NCI-H1436 (cell line): ENCODE measurements at regions not wholly inside any gene's neighbourhood (a gene's known extent, or its start where the extent isn't known, plus 50 kb on each side); places are given as distances from the start of the nearest gene placed in this dataset.

Source experiments
- DNase-seq: peaks from one replicate; lab custom pipeline; 2025; lab: John Stamatoyannopoulos, UW

DNA sequence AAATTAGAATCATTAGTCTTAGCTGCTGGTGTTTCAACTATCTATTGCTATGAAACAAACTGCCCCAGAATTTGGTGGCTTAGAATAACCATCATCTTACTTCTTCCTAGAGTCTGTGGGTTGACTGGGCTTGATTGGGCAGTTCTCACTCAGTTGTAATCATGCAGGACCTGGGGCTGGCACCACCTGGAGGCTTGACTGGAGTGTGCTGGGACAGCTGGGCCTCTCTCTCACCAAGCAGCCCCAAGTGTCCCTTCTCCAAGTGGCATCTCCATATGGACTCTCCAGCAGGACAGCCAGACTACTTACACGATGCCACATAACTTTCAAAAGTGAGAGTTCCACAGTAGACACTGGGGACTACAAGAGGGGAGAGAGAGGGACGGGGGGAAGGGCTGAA is 140.3 kb upstream of the ATP1B1 start:
- no peak for DNase-seq

DNA sequence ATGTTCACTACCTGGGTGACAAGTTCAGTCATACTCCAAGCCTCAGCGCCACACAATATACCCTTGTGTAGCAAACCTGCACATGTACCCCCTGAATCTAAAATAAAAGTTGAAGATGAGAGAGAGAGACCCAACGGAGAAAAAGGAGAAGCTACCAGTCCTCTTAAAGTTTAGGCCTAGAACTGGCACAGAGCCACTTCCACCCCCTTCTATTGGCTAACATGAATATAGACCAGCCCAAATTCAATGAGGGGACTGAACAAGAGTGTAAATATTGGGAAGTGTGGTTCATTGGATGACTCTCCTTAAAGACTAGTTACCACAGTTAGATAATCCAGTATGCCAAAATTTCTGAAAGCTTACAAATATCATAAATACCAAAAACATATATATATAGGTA is 139.9 kb upstream of the ATP1B1 start:
- DNase-seq: no peak

GRCh38 chr1:168970926-168971659 is 135.4 kb upstream of the ATP1B1 start:
- no peak for DNase-seq

DNA sequence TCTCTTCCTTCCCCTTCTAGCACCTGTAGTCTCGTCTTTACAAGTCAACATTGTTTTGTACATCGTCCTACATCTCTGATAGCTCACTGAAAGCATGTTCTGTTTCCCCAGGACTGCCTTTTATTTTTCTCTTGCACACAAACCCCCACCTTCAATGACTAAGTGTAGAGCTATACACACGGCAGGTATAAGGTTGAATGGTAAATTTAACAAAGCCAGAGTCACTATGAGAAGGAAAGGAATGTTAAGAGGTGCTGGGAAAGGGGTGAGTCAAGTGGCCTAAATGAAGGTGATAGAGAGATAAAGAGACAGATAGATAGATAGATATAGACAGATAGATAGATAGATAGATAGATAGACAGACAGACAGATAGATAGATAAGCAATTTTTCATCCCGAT is 134.3 kb upstream of the ATP1B1 start:
- DNase-seq: no peak

- no peak for DNase-seq
Observed at GRCh38 chr1:168972887-168973286, 133.6 kb upstream of the ATP1B1 start.

GRCh38 chr1:168974117-168974516 is 132.4 kb upstream of the ATP1B1 start:
- DNase-seq: no peak

DNA sequence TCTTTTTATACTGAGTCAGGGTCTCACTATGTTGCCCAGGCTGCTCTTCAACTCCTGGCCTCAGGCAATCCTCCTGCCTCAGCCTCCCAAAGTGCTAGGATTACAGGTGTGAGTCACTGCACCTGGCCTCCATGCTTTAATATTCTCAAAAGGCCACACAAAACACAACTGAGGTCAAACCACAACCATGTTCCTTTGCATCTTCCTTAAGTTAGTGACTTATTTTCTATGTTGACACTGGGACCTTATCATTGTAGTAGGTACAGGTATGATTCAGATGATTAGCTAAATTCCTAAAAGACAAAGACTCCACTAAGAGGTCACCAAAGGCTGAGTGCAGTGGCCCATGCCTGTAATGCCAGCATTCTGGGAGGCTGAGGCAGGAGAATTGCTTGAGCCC is 131.9 kb upstream of the ATP1B1 start:
- no peak for DNase-seq

DNA sequence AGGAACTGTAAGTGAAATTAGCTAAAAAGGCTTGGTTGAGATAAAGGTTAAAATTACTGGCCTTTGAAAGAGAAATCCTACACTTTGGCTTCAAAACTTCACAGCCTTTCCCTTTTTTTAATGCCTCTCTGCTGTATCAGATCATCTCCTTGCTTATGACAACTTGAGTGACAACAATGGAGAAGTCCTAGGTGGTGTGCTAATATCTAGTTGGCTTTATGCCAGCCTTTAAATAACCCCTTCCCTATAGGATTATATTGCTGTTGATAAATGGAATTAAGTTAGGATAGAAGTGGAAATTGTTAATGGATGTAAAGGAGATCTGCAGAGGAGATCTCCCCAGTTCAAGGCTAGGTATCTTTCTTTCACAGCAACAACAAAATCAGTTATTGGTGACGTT is 130.2 kb upstream of the ATP1B1 start:
- DNase-seq: no peak

DNA sequence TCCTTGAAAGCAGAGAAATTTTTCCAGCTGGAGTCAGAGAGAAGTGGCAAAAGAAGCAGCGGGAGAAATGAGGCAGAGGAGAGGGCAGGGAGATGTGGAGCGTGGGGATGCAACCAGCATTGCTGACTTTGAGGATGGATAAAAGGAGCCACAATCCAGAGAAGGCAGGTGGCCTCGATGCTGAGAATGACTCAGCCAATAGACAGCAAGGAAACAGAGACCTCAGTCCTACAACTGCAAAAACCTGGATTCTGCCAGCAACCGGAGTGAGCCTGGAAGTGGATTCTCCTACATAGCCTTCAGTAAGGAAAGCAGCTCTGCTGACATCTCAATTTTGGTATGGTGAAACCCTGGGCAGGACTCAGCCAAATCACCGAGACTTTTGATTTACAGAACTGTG is 128.9 kb upstream of the ATP1B1 start:
- DNase-seq: no peak

- DNase-seq: no peak
Observed at GRCh38 chr1:168979276-168979675, 127.2 kb upstream of the ATP1B1 start.

DNA sequence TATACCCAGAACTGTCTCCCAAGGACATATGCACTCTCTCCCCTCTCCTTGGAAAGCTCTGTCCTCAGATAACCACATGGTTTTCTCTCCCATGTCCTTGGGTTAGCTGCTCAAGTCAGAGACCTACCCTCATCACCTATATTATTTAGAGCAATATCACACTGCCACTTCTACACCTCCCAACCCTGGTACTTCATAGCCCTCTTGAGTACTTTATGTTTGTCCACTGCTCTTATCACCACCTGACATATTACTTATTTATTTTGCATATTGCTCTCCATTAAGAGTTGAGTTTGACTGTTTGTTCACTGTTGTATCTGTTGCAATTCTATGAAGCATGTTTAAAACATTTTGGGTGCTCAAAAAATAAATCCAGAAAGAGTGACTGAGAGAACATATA is 126.3 kb upstream of the ATP1B1 start:
- DNase-seq: no peak

DNA sequence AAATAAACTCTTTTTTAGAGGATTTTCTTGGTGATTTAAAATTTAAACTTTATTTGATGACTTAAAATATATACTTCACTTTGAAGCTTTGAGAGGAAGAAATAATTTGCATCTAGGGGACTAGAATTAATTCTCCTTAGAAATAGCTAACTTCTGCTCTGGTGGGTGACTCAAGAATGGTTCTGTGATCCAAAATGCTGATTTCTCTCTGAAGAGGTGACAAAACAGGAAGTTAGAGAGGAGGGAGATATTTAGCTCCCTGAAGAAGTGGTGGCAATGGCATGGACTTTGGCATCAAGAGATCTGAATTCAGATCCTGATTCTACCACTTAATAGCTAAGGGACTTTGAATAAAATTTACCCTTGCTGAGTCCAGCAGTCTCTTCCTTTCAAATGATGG is 125.8 kb upstream of the ATP1B1 start:
- no peak for DNase-seq

- DNase-seq: no peak
Observed at GRCh38 chr1:168982778-168983177, 123.7 kb upstream of the ATP1B1 start.

GRCh38 chr1:168987330-168987729 is 119.2 kb upstream of the ATP1B1 start:
- no peak for DNase-seq

- no peak for DNase-seq
Observed at GRCh38 chr1:168987923-168988322, 118.6 kb upstream of the ATP1B1 start.

GRCh38 chr1:168989985-168990384 is 116.5 kb upstream of the ATP1B1 start:
- DNase-seq: no peak

GRCh38 chr1:168991667-168992475 is 114.6 kb upstream of the ATP1B1 start:
- DNase-seq: no peak

GRCh38 chr1:169001353-169001752 is 105.1 kb upstream of the ATP1B1 start:
- DNase-seq: no peak

- no peak for DNase-seq
Observed at GRCh38 chr1:169003864-169004516, 102.5 kb upstream of the ATP1B1 start.

- DNase-seq: no peak
Observed at GRCh38 chr1:169005776-169006175, 100.7 kb upstream of the ATP1B1 start.

DNA sequence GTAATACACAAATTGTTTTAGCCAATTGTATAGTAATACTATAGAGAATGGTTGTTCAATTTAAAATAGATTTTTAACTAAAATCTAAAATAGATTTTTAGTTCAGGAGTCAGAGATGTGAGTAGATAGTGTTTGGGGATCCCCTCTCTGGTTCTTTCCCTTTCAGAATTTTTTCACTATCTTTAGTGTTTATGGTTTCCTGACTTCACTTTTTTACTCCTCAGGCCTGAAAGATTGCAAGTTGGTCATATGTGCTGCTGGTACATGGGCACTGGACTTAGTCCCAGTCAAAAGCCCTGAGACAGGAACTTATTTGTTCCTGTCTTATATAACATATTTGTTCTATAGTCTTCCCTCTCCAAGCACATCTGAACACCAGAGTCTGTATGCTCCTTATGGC is 96.8 kb upstream of the ATP1B1 start:
- no peak for DNase-seq

DNA sequence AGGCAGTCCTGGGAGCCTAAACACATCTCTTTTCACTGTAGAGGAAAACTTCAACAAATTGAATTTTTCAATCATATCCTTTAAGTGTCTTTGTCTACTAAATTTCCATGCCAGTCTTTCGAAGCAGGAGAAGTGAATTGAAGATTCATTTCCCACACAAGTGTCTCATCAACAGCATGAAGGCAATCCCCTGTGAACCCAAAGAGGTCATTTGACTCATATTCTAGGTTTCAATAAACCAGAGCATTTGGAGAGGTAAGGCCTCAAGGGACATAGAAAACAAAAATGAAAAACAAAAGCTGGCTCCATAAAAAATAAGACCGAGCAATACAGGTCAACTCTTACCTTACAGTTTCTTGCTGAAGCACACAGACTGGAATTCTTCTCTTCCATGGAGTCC is 94.1 kb upstream of the ATP1B1 start:
- DNase-seq: no peak

DNA sequence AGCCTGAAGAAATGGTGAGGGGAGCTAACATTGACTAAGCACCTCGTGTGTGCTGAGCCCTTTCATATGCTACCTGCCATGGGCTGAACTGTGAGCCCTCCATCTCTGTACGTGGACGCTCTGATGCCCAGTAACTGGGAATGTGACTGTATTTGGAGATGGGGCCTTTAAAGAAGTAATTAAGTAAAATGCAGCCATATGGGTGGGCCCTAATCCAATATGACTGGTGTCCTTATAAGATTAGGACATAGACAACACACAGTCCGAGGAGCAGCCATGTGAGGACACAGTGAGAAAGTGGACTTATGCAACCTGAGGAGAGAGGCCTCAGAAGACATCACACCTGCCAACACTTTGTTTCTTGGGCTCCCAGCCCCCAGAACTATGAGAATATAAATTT is 92.7 kb upstream of the ATP1B1 start:
- DNase-seq: no peak
